Prostate gland (tissue), 2 donors: ENCODE measurements at regions not wholly inside any gene's neighbourhood (a gene's known extent, or its start where the extent isn't known, plus 50 kb on each side); places are given as distances from the start of the nearest gene placed in this dataset.

Experiments
- DNase-seq: peaks from one replicate; pipeline ENCODE4 v3.0.0-alpha.2; 2019; ENCODE audit warnings: low spot score
- H3K27ac ChIP-seq, 2 donors: fragments of 200-600 bp; sonication (generic); 2 replicates each; pipeline ENCODE4 v1.5.1; 2017 to 2019
- H3K27me3 ChIP-seq: fragments of 200-600 bp; sonication (generic); replicated peaks from 2 replicates; pipeline ENCODE4 v1.5.1; 2019; ENCODE audit not compliant: insufficient read depth
- H3K36me3 ChIP-seq, 2 donors: fragments of 200-600 bp; sonication (generic); 1 replicate in 1 of 2; 2 replicates in 1 of 2; pipeline versions ENCODE4 v1.5.1 to v1.8.1; 2017 to 2019
- H3K4me1 ChIP-seq: fragments of 200-600 bp; sonication (generic); replicated peaks from 2 replicates; pipeline ENCODE4 v1.5.1; 2019
- H3K4me3 ChIP-seq, 2 donors: fragments of 200-600 bp; sonication (generic); 2 replicates each; pipeline ENCODE4 v1.5.1; 2017 to 2019
- H3K9me3 ChIP-seq: fragments of 200-600 bp; sonication (generic); 2 replicates; pipeline ENCODE4 v1.5.1; 2017
- POLR2A ChIP-seq: fragments of 450-650 bp; IDR thresholded peaks from one replicate; pipeline ENCODE4 v1.6.1; 2016; ENCODE audit warnings: antibody characterized with exemption, mild to moderate bottlenecking
- POLR2AphosphoS5 ChIP-seq: sonication (generic); formaldehyde crosslinking; IDR thresholded peaks from one replicate; pipeline ENCODE4 v1.6.1; 2017; ENCODE audit warnings: antibody characterized with exemption
- WGBS: methylation state at CpG from one replicate; pipeline ENCODE4 v1.1.5; 2018; 5-methylcytosine and 5-hydroxymethylcytosine counted together
- intact Hi-C: fragments of 100-400 bp; cut with DNase I; formaldehyde crosslinking; loops from one replicate; pipeline ENCODE4 v1.14.2; 2022
- TF ChIP-seq, protein P1 (sequence below), 4 experiments: fragments of 200-600 bp in 2 of 4; fragments of 450-650 bp in 2 of 4; sonication (generic) in 2 of 4; IDR thresholded peaks; 1 replicate in 3 of 4; 2 replicates in 1 of 4; pipeline ENCODE4 v1.5.1; 2016 to 2019; ENCODE audit warnings: antibody characterized with exemption in 4 of 4, mild to moderate bottlenecking in 2 of 4, moderate library complexity in 2 of 4

GRCh38 chr14:39974036-39974435, 541.8 kb upstream of the FBXO33 start:
- Histone ChIP-seq H3K27me3 (no peaks in the 10 kb centered on the region), H3K9me3 (no peaks in the 10 kb centered on the region), H3K27ac (no peak overlapping the region), H3K36me3 (no peaks in the 10 kb centered on the region), H3K4me3 (no peak overlapping the region), H3K4me1 (no peaks in the 10 kb centered on the region)
- no peak for TF ChIP-seq POLR2A
- TF ChIP-seq, protein P1, sequence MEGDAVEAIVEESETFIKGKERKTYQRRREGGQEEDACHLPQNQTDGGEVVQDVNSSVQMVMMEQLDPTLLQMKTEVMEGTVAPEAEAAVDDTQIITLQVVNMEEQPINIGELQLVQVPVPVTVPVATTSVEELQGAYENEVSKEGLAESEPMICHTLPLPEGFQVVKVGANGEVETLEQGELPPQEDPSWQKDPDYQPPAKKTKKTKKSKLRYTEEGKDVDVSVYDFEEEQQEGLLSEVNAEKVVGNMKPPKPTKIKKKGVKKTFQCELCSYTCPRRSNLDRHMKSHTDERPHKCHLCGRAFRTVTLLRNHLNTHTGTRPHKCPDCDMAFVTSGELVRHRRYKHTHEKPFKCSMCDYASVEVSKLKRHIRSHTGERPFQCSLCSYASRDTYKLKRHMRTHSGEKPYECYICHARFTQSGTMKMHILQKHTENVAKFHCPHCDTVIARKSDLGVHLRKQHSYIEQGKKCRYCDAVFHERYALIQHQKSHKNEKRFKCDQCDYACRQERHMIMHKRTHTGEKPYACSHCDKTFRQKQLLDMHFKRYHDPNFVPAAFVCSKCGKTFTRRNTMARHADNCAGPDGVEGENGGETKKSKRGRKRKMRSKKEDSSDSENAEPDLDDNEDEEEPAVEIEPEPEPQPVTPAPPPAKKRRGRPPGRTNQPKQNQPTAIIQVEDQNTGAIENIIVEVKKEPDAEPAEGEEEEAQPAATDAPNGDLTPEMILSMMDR (IDR thresholded peaks at IDR 0.05) = no peak
- TF ChIP-seq POLR2AphosphoS5 = no peak
- 100% methylated on average over 1 of the region's 1 CpG for WGBS
- intact Hi-C loops = no loop called here
- DNase-seq = no peak

DNA sequence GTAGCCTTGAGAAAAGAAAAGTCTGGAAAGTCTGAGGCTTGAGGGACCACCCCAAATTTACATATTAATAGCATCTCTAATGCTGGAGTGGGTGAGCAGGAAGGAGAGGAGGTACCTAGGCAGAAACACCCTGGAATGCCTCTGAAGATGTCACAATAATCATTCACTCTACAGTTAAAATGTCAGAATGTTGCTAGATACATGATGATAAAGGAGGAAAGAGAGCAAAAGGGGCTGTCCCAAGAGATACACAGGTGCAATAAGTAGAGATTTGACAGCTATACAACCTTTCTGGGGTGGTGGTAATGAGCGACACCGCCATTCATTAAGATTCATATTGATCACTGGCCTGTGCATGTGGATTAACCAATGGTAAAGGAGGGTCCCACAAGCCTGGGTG, 540.5 kb upstream of the FBXO33 start:
- intact Hi-C loops = no loop called here
- Histone ChIP-seq H3K9me3 (no peaks in the 10 kb centered on the region), H3K4me1 (no peaks in the 10 kb centered on the region), H3K36me3 (no peaks in the 10 kb centered on the region), H3K4me3 (no peak overlapping the region), H3K27ac (no peak overlapping the region), H3K27me3 (no peaks in the 10 kb centered on the region)
- TF ChIP-seq POLR2A (no peak), POLR2AphosphoS5 (no peak)
- TF ChIP-seq, protein P1 (IDR thresholded peaks at IDR 0.05) = no peak
- 81% methylated on average over 2 of the region's 2 CpGs for WGBS
- no peak for DNase-seq

- intact Hi-C loops = no loop called here
- Histone ChIP-seq H3K9me3 (no peaks in the 10 kb centered on the region), H3K4me3 (no peak overlapping the region), H3K27ac (no peak overlapping the region), H3K4me1 (no peaks in the 10 kb centered on the region), H3K27me3 (no peaks in the 10 kb centered on the region), H3K36me3 (no peaks in the 10 kb centered on the region)
- no peak for DNase-seq
- WGBS = 85% methylated on average over 1 of the region's 1 CpG
- no peak for TF ChIP-seq POLR2A
- no peak for TF ChIP-seq POLR2AphosphoS5
- TF ChIP-seq, protein P1 (IDR thresholded peaks at IDR 0.05) = no peak
Observed at GRCh38 chr14:39967885-39968284, 535.7 kb upstream of the FBXO33 start.

- Histone ChIP-seq H3K27ac (no peak overlapping the region), H3K27me3 (no peaks in the 10 kb centered on the region), H3K4me3 (no peak overlapping the region), H3K36me3 (no peaks in the 10 kb centered on the region), H3K4me1 (no peaks in the 10 kb centered on the region), H3K9me3 (no peaks in the 10 kb centered on the region)
- WGBS = 84% methylated on average over 3 of the region's 3 CpGs
- DNase-seq = no peak
- intact Hi-C loops = no loop called here
- TF ChIP-seq, protein P1 (IDR thresholded peaks at IDR 0.05) = no peak
- TF ChIP-seq POLR2A (no peak), POLR2AphosphoS5 (no peak)
Observed at GRCh38 chr14:39957987-39958386, 525.8 kb upstream of the FBXO33 start.

DNA sequence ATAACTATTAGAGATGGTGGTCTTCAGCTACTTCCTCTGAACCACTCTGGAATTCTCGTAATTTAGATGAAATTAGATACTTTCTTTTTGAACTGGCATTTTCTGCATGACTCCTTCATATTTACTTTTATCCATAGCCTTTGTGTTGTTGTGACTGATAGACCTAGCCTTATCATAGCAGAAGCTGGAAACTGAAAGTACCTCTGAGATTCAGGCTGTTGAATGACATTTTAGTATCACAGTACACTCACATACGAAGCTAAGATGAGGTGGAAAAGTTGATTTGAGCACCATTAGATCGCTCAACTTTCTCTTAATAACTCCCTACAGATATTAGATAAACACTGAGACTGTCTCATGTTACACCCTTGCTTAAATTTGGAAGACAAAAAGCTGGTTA, 525.1 kb upstream of the FBXO33 start:
- H3K27ac ChIP-seq = no peak overlapping the region
- H3K9me3 ChIP-seq = no peaks in the 10 kb centered on the region
- intact Hi-C loops = no loop called here
- 30% methylated on average over 3 of the region's 3 CpGs for WGBS
- H3K4me1 ChIP-seq = no peaks in the 10 kb centered on the region
- H3K27me3 ChIP-seq = no peaks in the 10 kb centered on the region
- no peak for TF ChIP-seq POLR2A
- TF ChIP-seq, protein P1 (IDR thresholded peaks at IDR 0.05) = no peak
- TF ChIP-seq POLR2AphosphoS5 = no peak
- H3K36me3 ChIP-seq = no peaks in the 10 kb centered on the region
- no peak for DNase-seq
- no peak overlapping the region for H3K4me3 ChIP-seq
